ENCODE measurements at regions not wholly inside any gene's neighbourhood (a gene's known extent, or its start where the extent isn't known, plus 50 kb on each side); places are given as distances from the start of the nearest gene placed in this dataset.
"Not testable (repeated sequence)": the region's sequence is repeated elsewhere in the genome, so short reads cannot be mapped to it uniquely, and the experiment has no call there.

- ChIA-PET CTCF (no interaction called here), POLR2A (no interaction called here)
- DNase-seq (no peak), ATAC-seq (no peak)
- Mint-ChIP-seq H3K4me3 (no peak overlapping the region), H3K27me3 (ENCODE audit: low read depth) (no peaks in the 10 kb centered on the region), H3K27ac (no peak overlapping the region), H3K9me3 (ENCODE audit: insufficient read depth) (no peaks in the 10 kb centered on the region), H3K4me1 (ENCODE audit: low read depth) (no peaks in the 10 kb centered on the region), H3K36me3 (ENCODE audit: low read depth) (no peaks in the 10 kb centered on the region)
Measured at GRCh38 chr1:233503366-233503954, 110.4 kb upstream of the KCNK1 start.

- CTCF ChIA-PET = no interaction called here
- Mint-ChIP-seq H3K36me3 (ENCODE audit: low read depth) (no peaks in the 10 kb centered on the region), H3K4me1 (ENCODE audit: low read depth) (no peaks in the 10 kb centered on the region), H3K4me3 (no peak overlapping the region), H3K27me3 (ENCODE audit: low read depth) (no peaks in the 10 kb centered on the region), H3K27ac (no peak overlapping the region), H3K9me3 (ENCODE audit: insufficient read depth) (no peaks in the 10 kb centered on the region)
- POLR2A ChIA-PET = no interaction called here
- DNase-seq = no peak
- ATAC-seq = no peak
Measured at GRCh38 chr1:233505130-233505529, 108.8 kb upstream of the KCNK1 start.

- H3K4me3 Mint-ChIP-seq; ATAC-seq; DNase-seq; H3K4me1 Mint-ChIP-seq (ENCODE audit: low read depth); POLR2A ChIA-PET; H3K36me3 Mint-ChIP-seq (ENCODE audit: low read depth); CTCF ChIA-PET; H3K27ac Mint-ChIP-seq; H3K27me3 Mint-ChIP-seq (ENCODE audit: low read depth); H3K9me3 Mint-ChIP-seq (ENCODE audit: insufficient read depth): not testable (repeated sequence)
Measured at GRCh38 chr1:233505889-233506288, 108.0 kb upstream of the KCNK1 start.

- no peaks in the 10 kb centered on the region for H3K36me3 Mint-ChIP-seq (ENCODE audit: low read depth)
- H3K27me3 Mint-ChIP-seq (ENCODE audit: low read depth) = no peaks in the 10 kb centered on the region
- ChIA-PET POLR2A (no interaction called here), CTCF (no interaction called here)
- DNase-seq (no peak), ATAC-seq (no peak)
- no peaks in the 10 kb centered on the region for H3K9me3 Mint-ChIP-seq (ENCODE audit: insufficient read depth)
- H3K27ac Mint-ChIP-seq = no peak overlapping the region
- H3K4me1 Mint-ChIP-seq (ENCODE audit: low read depth) = no peaks in the 10 kb centered on the region
- H3K4me3 Mint-ChIP-seq = no peak overlapping the region
Measured at GRCh38 chr1:233509526-233509925, 104.4 kb upstream of the KCNK1 start.

GRCh38 chr1:233512538-233512937, 101.4 kb upstream of the KCNK1 start:
- Mint-ChIP-seq H3K27me3 (ENCODE audit: low read depth) (no peaks in the 10 kb centered on the region), H3K4me1 (ENCODE audit: low read depth) (no peaks in the 10 kb centered on the region), H3K9me3 (ENCODE audit: insufficient read depth) (no peaks in the 10 kb centered on the region), H3K4me3 (no peak overlapping the region), H3K36me3 (ENCODE audit: low read depth) (no peaks in the 10 kb centered on the region), H3K27ac (no peak overlapping the region)
- DNase-seq (no peak), ATAC-seq (no peak)
- POLR2A ChIA-PET = no interaction called here
- CTCF ChIA-PET = no interaction called here

- no peaks in the 10 kb centered on the region for H3K4me1 Mint-ChIP-seq (ENCODE audit: low read depth)
- DNase-seq (no peak), ATAC-seq (no peak)
- no peak overlapping the region for H3K4me3 Mint-ChIP-seq
- H3K9me3 Mint-ChIP-seq (ENCODE audit: insufficient read depth) = no peaks in the 10 kb centered on the region
- CTCF ChIA-PET = no interaction called here
- H3K27me3 Mint-ChIP-seq (ENCODE audit: low read depth) = no peaks in the 10 kb centered on the region
- H3K36me3 Mint-ChIP-seq (ENCODE audit: low read depth) = no peaks in the 10 kb centered on the region
- POLR2A ChIA-PET = no interaction called here
- H3K27ac Mint-ChIP-seq = no peak overlapping the region
Measured at GRCh38 chr1:233513431-233513830, 100.5 kb upstream of the KCNK1 start.

GRCh38 chr1:233514946-233515391, 98.9 kb upstream of the KCNK1 start:
- Mint-ChIP-seq H3K36me3 (ENCODE audit: low read depth) (no peaks in the 10 kb centered on the region), H3K27me3 (ENCODE audit: low read depth) (no peaks in the 10 kb centered on the region), H3K4me3 (no peak overlapping the region), H3K4me1 (ENCODE audit: low read depth) (no peaks in the 10 kb centered on the region), H3K27ac (no peak overlapping the region), H3K9me3 (ENCODE audit: insufficient read depth) (no peaks in the 10 kb centered on the region)
- ATAC-seq (no peak), DNase-seq (no peak)
- ChIA-PET POLR2A (no interaction called here), CTCF (no interaction called here)

- ChIA-PET POLR2A (no interaction called here), CTCF (interaction anchor here (0.8 kb wide), 1 partner anchor 14 kb away, joined by 3 read pairs; no protein-coding TSS in a partner anchor)
- no peaks in the 10 kb centered on the region for H3K27me3 Mint-ChIP-seq (ENCODE audit: low read depth)
Measured at GRCh38 chr1:233516732-233517131, 97.2 kb upstream of the KCNK1 start.

GRCh38 chr1:233518344-233518743, 95.6 kb upstream of the KCNK1 start:
- ChIA-PET POLR2A (no interaction called here), CTCF (interaction anchor here (0.7 to 1.4 kb wide), 2 partner anchors 9 to 77 kb away, joined by 3 to 4 read pairs; no protein-coding TSS in a partner anchor)
- Mint-ChIP-seq H3K4me3 (no peak overlapping the region), H3K36me3 (ENCODE audit: low read depth) (no peaks in the 10 kb centered on the region), H3K4me1 (ENCODE audit: low read depth) (no peaks in the 10 kb centered on the region), H3K9me3 (ENCODE audit: insufficient read depth) (no peaks in the 10 kb centered on the region), H3K27ac (no peak overlapping the region), H3K27me3 (ENCODE audit: low read depth) (no peaks in the 10 kb centered on the region)
- ATAC-seq = no peak
- DNase-seq = peak; percentile 30

More at GRCh38 chr1:233516732-233517131, 97.2 kb upstream of the KCNK1 start:
- no peaks in the 10 kb centered on the region for H3K4me1 Mint-ChIP-seq (ENCODE audit: low read depth)
- H3K4me3 Mint-ChIP-seq = no peak overlapping the region
- no peaks in the 10 kb centered on the region for H3K9me3 Mint-ChIP-seq (ENCODE audit: insufficient read depth)
- no peak overlapping the region for H3K27ac Mint-ChIP-seq
- no peaks in the 10 kb centered on the region for H3K36me3 Mint-ChIP-seq (ENCODE audit: low read depth)
- no peak for DNase-seq
- no peak for ATAC-seq

GRCh38 chr1:233520261-233521191, 93.4 kb upstream of the KCNK1 start:
- Mint-ChIP-seq H3K36me3 (ENCODE audit: low read depth) (no peaks in the 10 kb centered on the region), H3K27ac (no peak overlapping the region)

GRCh38 chr1:233523047-233523446, 90.9 kb upstream of the KCNK1 start:
- Mint-ChIP-seq H3K36me3 (ENCODE audit: low read depth) (no peaks in the 10 kb centered on the region), H3K4me1 (ENCODE audit: low read depth) (no peaks in the 10 kb centered on the region), H3K9me3 (ENCODE audit: insufficient read depth) (no peaks in the 10 kb centered on the region), H3K27me3 (ENCODE audit: low read depth) (no peaks in the 10 kb centered on the region), H3K4me3 (no peak overlapping the region), H3K27ac (no peak overlapping the region)
- ChIA-PET POLR2A (no interaction called here), CTCF (no interaction called here)
- DNase-seq = no peak
- ATAC-seq = no peak

More at GRCh38 chr1:233520261-233521191, 93.4 kb upstream of the KCNK1 start:
- ChIA-PET CTCF (no interaction called here), POLR2A (no interaction called here)
- ATAC-seq = no peak
- H3K4me3 Mint-ChIP-seq = no peak overlapping the region
- DNase-seq = no peak
- H3K9me3 Mint-ChIP-seq (ENCODE audit: insufficient read depth) = no peaks in the 10 kb centered on the region
- H3K27me3 Mint-ChIP-seq (ENCODE audit: low read depth) = no peaks in the 10 kb centered on the region
- no peaks in the 10 kb centered on the region for H3K4me1 Mint-ChIP-seq (ENCODE audit: low read depth)

GRCh38 chr1:233527818-233528217, 86.1 kb upstream of the KCNK1 start:
- no peak overlapping the region for H3K27ac Mint-ChIP-seq
- no peaks in the 10 kb centered on the region for H3K9me3 Mint-ChIP-seq (ENCODE audit: insufficient read depth)
- ChIA-PET POLR2A (no interaction called here), CTCF (interaction anchor here (1.4 kb wide), 1 partner anchor 10 kb away, joined by 4 read pairs; no protein-coding TSS in a partner anchor)
- DNase-seq = no peak
- no peak for ATAC-seq
- H3K4me3 Mint-ChIP-seq = no peak overlapping the region
- H3K36me3 Mint-ChIP-seq (ENCODE audit: low read depth) = no peaks in the 10 kb centered on the region
- H3K27me3 Mint-ChIP-seq (ENCODE audit: low read depth) = no peaks in the 10 kb centered on the region
- H3K4me1 Mint-ChIP-seq (ENCODE audit: low read depth) = no peaks in the 10 kb centered on the region

Measured in activated CD8-positive, alpha-beta T cell treated with anti-CD3 and anti-CD28 coated beads, Interleukin-2, amount 10 ng/mL, durations not matched to agents 7 days and 5 days (primary cell).